ENCODE measurements at regions not wholly inside any gene's neighbourhood (a gene's known extent, or its start where the extent isn't known, plus 50 kb on each side); places are given as distances from the start of the nearest gene placed in this dataset.

DNA sequence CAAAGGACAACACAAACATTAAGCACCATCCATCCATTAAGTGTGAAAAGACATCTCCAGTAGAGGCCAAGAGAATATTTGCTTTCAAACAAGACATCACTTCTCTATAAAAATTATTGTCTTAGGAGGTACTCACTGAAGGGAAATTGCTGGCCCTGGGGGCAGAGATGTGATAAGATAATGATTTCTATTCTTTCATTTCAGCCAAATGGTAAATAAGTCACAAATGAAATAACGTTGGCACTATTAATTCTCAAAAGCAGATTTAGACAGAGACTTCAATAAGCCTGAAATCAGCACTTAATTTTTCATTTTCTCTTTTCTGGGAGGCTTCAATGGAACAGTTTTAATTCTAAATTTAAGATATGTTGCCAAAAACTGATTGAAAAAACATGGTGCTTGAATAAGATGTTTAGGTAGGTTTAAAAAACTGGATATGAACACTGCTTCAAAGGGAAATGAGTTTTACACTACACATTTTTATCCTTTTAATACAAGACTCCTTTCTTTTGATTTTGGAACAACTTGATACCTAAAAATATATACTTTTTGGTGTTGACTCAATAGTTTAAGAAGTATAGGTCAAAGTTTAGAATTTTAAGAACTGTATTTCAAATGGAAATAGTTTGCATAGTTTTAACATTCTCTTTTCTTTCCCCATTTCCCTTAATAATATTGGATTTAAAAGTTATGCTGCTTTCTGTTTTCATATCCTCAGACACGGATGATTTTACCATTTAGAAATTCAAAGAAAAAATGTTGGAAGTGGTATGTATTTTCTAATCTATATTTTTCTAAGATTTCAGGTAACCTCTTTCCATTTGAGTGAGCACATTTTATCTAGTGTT is 204.0 kb downstream of the AHR start:
- Histone ChIP-seq H3K27me3 (ENCODE audit: insufficient read depth) (peaks cover 26% of the 10 kb centered on the region; the same call in 1 of the 2 replicates), H2AFZ (ENCODE audit: low read depth) (no peak overlapping the region), H3K27ac (ENCODE audit: low read depth in 2 of 2, low read length in 1 of 2) (no peak overlapping the region), H3K9me2 (no peaks in the 10 kb centered on the region), H4K20me1 (ENCODE audit: insufficient read depth) (no peaks in the 10 kb centered on the region), H3F3A (replicated peaks; ENCODE audit: insufficient read depth) (no peaks in the 10 kb centered on the region), H3K79me2 (ENCODE audit: insufficient read depth) (no peaks in the 10 kb centered on the region), H3K4me1 (ENCODE audit: control insufficient read depth in 1 of 2, insufficient read depth in 2 of 2, low read depth in 1 of 2, low read length in 1 of 2) (no peaks in the 10 kb centered on the region; a peak in 1 of 4 replicates), H3K9ac (no peak overlapping the region), H3K4me3 (ENCODE audit: low read depth in 2 of 2, low read length in 1 of 2) (no peak overlapping the region), H3K4me2 (no peak overlapping the region), H3K9me3 (no peaks in the 10 kb centered on the region), H3K36me3 (replicated peaks in 1 of 2; ENCODE audit: control insufficient read depth in 1 of 2, insufficient read depth in 2 of 2, low read length in 1 of 2) (no peaks in the 10 kb centered on the region)
- WGBS (ENCODE audit: low lambda C conversion rate): 7% methylated on average over 2 of the region's 2 CpGs
- DNase-seq: no peak
- ChIA-PET CTCF (no interaction called here), POLR2A (no interaction called here)
- no peak for TF ChIP-seq RFX5 (IDR thresholded peaks at IDR 0.05; ENCODE audit: low read length)
- TF ChIP-seq MXI1 (IDR thresholded peaks at IDR 0.05; ENCODE audit: low read depth, low read length): no peak
- no peak for TF ChIP-seq POLR2AphosphoS5 (IDR thresholded peaks at IDR 0.05; ENCODE audit: low read depth, low read length)
- no peak for TF ChIP-seq FOXM1 (IDR thresholded peaks at IDR 0.05; ENCODE audit: low read depth)
- no peak for TF ChIP-seq NRF1 (IDR thresholded peaks at IDR 0.05; ENCODE audit: low read depth, low read length)
- TF ChIP-seq, protein P1, sequence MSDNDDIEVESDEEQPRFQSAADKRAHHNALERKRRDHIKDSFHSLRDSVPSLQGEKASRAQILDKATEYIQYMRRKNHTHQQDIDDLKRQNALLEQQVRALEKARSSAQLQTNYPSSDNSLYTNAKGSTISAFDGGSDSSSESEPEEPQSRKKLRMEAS (IDR thresholded peaks at IDR 0.05; ENCODE audit: low read depth): no peak
- no peak for TF ChIP-seq SIN3A (IDR thresholded peaks at IDR 0.05; ENCODE audit: borderline replicate concordance, low read depth, low read length)
- no peak for TF ChIP-seq GABPA (IDR thresholded peaks at IDR 0.05; ENCODE audit: low read depth)
- TF ChIP-seq GATA2 (CRISPR knock-in tag; IDR thresholded peaks at IDR 0.05): no peak
- no peak for TF ChIP-seq RCOR1 (IDR thresholded peaks at IDR 0.05; ENCODE audit: low read length)
- TF ChIP-seq, protein P2, sequence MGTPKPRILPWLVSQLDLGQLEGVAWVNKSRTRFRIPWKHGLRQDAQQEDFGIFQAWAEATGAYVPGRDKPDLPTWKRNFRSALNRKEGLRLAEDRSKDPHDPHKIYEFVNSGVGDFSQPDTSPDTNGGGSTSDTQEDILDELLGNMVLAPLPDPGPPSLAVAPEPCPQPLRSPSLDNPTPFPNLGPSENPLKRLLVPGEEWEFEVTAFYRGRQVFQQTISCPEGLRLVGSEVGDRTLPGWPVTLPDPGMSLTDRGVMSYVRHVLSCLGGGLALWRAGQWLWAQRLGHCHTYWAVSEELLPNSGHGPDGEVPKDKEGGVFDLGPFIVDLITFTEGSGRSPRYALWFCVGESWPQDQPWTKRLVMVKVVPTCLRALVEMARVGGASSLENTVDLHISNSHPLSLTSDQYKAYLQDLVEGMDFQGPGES (IDR thresholded peaks at IDR 0.05; ENCODE audit: low read depth, low read length): no peak
- no peak for TF ChIP-seq TEAD4 (IDR thresholded peaks at IDR 0.05; ENCODE audit: borderline replicate concordance, insufficient read depth)
- TF ChIP-seq NFIC (IDR thresholded peaks at IDR 0.05; ENCODE audit: borderline replicate concordance): no peak

DNA sequence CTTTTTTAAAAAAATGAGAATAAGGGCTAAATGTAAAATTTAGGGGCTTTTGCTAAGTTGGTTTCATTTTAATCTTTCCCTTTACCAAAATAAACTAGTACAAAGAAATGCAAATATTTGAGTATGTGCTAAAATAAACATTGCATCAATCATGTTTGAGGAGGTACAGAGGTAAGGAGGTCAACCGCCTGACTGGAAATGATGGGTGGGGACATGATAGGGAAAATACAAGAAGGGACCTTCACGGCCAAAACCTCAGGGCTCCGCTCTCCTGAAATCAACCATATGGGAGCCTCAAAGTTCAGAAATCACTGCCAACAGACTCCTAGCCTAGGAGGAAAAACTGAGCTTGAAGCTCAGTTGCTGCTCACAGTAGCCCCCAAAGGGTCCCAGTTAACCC is 207.6 kb downstream of the AHR start:
- Histone ChIP-seq H3K4me2 (no peak overlapping the region), H3K27ac (ENCODE audit: low read depth in 2 of 2, low read length in 1 of 2) (no peak overlapping the region)

More for the DNA sequence above, 207.6 kb downstream of the AHR start:
- Histone ChIP-seq H3K9me2 (no peaks in the 10 kb centered on the region; the same call in 1 of the 2 replicates), H3F3A (replicated peaks; ENCODE audit: insufficient read depth) (no peaks in the 10 kb centered on the region), H4K20me1 (ENCODE audit: insufficient read depth) (no peaks in the 10 kb centered on the region), H3K27me3 (ENCODE audit: insufficient read depth) (no peaks in the 10 kb centered on the region; the same call in 1 of the 2 replicates), H3K4me1 (ENCODE audit: control insufficient read depth in 1 of 2, insufficient read depth in 2 of 2, low read depth in 1 of 2, low read length in 1 of 2) (no peaks in the 10 kb centered on the region; a peak in 1 of 4 replicates), H3K36me3 (replicated peaks in 1 of 2; ENCODE audit: control insufficient read depth in 1 of 2, insufficient read depth in 2 of 2, low read length in 1 of 2) (no peaks in the 10 kb centered on the region), H3K4me3 (ENCODE audit: low read depth in 2 of 2, low read length in 1 of 2) (no peak overlapping the region), H3K79me2 (ENCODE audit: insufficient read depth) (no peaks in the 10 kb centered on the region), H3K9me3 (no peaks in the 10 kb centered on the region), H2AFZ (ENCODE audit: low read depth) (no peak overlapping the region), H3K9ac (no peak overlapping the region)
- ChIA-PET POLR2A (no interaction called here), CTCF (interaction anchor here (1.5 kb wide), 1 partner anchor 9 kb away, joined by 4 read pairs; no protein-coding TSS in a partner anchor)
- TF ChIP-seq, protein P1 (IDR thresholded peaks at IDR 0.05; ENCODE audit: low read depth): no peak
- TF ChIP-seq RXRA (IDR thresholded peaks at IDR 0.05; ENCODE audit: borderline replicate concordance, low read depth) (no peak), TCF12 (IDR thresholded peaks at IDR 0.05) (no peak), MXI1 (IDR thresholded peaks at IDR 0.05; ENCODE audit: low read depth, low read length) (no peak), GABPA (IDR thresholded peaks at IDR 0.05; ENCODE audit: low read depth) (no peak), SMC3 (IDR thresholded peaks at IDR 0.05; ENCODE audit: low read depth, low read length) (no peak), NFIC (IDR thresholded peaks at IDR 0.05; ENCODE audit: borderline replicate concordance) (no peak), EP300 (IDR thresholded peaks at IDR 0.05; ENCODE audit: borderline replicate concordance in 1 of 2, low read depth in 1 of 2, low read length in 1 of 2) (no peak), MEF2A (IDR thresholded peaks at IDR 0.05; ENCODE audit: borderline replicate concordance, low read depth) (no peak), ELF1 (IDR thresholded peaks at IDR 0.05) (no peak)
- TF ChIP-seq, protein P3, sequence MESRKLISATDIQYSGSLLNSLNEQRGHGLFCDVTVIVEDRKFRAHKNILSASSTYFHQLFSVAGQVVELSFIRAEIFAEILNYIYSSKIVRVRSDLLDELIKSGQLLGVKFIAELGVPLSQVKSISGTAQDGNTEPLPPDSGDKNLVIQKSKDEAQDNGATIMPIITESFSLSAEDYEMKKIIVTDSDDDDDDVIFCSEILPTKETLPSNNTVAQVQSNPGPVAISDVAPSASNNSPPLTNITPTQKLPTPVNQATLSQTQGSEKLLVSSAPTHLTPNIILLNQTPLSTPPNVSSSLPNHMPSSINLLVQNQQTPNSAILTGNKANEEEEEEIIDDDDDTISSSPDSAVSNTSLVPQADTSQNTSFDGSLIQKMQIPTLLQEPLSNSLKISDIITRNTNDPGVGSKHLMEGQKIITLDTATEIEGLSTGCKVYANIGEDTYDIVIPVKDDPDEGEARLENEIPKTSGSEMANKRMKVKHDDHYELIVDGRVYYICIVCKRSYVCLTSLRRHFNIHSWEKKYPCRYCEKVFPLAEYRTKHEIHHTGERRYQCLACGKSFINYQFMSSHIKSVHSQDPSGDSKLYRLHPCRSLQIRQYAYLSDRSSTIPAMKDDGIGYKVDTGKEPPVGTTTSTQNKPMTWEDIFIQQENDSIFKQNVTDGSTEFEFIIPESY (IDR thresholded peaks at IDR 0.05; ENCODE audit: borderline replicate concordance, low read depth): no peak
- WGBS (ENCODE audit: low lambda C conversion rate): 21% methylated on average over 3 of the region's 3 CpGs
- no peak for DNase-seq

All from SK-N-SH (cell line).